ENCODE measurements at regions not wholly inside any gene's neighbourhood (a gene's known extent, or its start where the extent isn't known, plus 50 kb on each side); places are given as distances from the start of the nearest gene placed in this dataset.
"Not testable (repeated sequence)": the region's sequence is repeated elsewhere in the genome, so short reads cannot be mapped to it uniquely, and the experiment has no call there.

- peaks cover 7% of the 10 kb centered on the region for H3K4me1 ChIP-seq (ENCODE audit: control insufficient read depth, insufficient read depth, low read length, poor library complexity, severe bottlenecking)
- H3K27ac ChIP-seq (ENCODE audit: low read depth, low read length, severe bottlenecking), result no peak overlapping the region
- H3K4me3 ChIP-seq (ENCODE audit: extremely low read depth, insufficient read depth, low read length, poor library complexity, severe bottlenecking), result no peak overlapping the region
- H3K36me3 ChIP-seq (ENCODE audit: control insufficient read depth, insufficient read depth, low read length), result no peaks in the 10 kb centered on the region
- H3K9me3 ChIP-seq (ENCODE audit: control insufficient read depth, low read length), result no peaks in the 10 kb centered on the region
These were observed 97.6 kb upstream of the ANXA1 start for GRCh38 chr9:73054091-73054490.

- no peaks in the 10 kb centered on the region for H3K9me3 ChIP-seq (ENCODE audit: control insufficient read depth, low read length)
- 78 to 100% methylated on average over 1 of the region's 1 CpG for WGBS, 2 experiments (ENCODE audit: insufficient coverage in 2 of 2)
- H3K36me3 ChIP-seq (ENCODE audit: control insufficient read depth, insufficient read depth, low read length), result no peaks in the 10 kb centered on the region
- H3K4me3 ChIP-seq (ENCODE audit: extremely low read depth, insufficient read depth, low read length, poor library complexity, severe bottlenecking), result no peak overlapping the region
- peaks cover 7% of the 10 kb centered on the region for H3K4me1 ChIP-seq (ENCODE audit: control insufficient read depth, insufficient read depth, low read length, poor library complexity, severe bottlenecking)
- no peak overlapping the region for H3K27ac ChIP-seq (ENCODE audit: low read depth, low read length, severe bottlenecking)
These were observed 98.1 kb upstream of the ANXA1 start for GRCh38 chr9:73053543-73053942.

GRCh38 chr9:73050887-73051550 lies 98.2 kb upstream of the ALDH1A1 start:
- H3K4me3 ChIP-seq (ENCODE audit: extremely low read depth, insufficient read depth, low read length, poor library complexity, severe bottlenecking), result no peak overlapping the region
- no peaks in the 10 kb centered on the region for H3K9me3 ChIP-seq (ENCODE audit: control insufficient read depth, low read length)
- 47 to 59% methylated on average over 2 to 3 of the region's 7 CpGs for WGBS, 2 experiments (ENCODE audit: insufficient coverage in 2 of 2)
- H3K27ac ChIP-seq (ENCODE audit: low read depth, low read length, severe bottlenecking), result no peak overlapping the region
- H3K4me1 ChIP-seq (ENCODE audit: control insufficient read depth, insufficient read depth, low read length, poor library complexity, severe bottlenecking), result peaks cover 7% of the 10 kb centered on the region
- no peaks in the 10 kb centered on the region for H3K36me3 ChIP-seq (ENCODE audit: control insufficient read depth, insufficient read depth, low read length)

GRCh38 chr9:73050065-73050816 lies 97.4 kb upstream of the ALDH1A1 start:
- Histone ChIP-seq H3K4me1 (ENCODE audit: control insufficient read depth, insufficient read depth, low read length, poor library complexity, severe bottlenecking) (peaks cover 7% of the 10 kb centered on the region), H3K36me3 (ENCODE audit: control insufficient read depth, insufficient read depth, low read length) (no peaks in the 10 kb centered on the region), H3K27ac (ENCODE audit: low read depth, low read length, severe bottlenecking) (no peak overlapping the region), H3K9me3 (ENCODE audit: control insufficient read depth, low read length) (no peaks in the 10 kb centered on the region), H3K4me3 (ENCODE audit: extremely low read depth, insufficient read depth, low read length, poor library complexity, severe bottlenecking) (no peak overlapping the region)
- 67 to 74% methylated on average over 2 of the region's 5 CpGs for WGBS, 2 experiments (ENCODE audit: insufficient coverage in 2 of 2)

- no peak overlapping the region for H3K4me3 ChIP-seq (ENCODE audit: extremely low read depth, insufficient read depth, low read length, poor library complexity, severe bottlenecking)
- H3K4me1 ChIP-seq (ENCODE audit: control insufficient read depth, insufficient read depth, low read length, poor library complexity, severe bottlenecking), result peaks cover 7% of the 10 kb centered on the region
- H3K36me3 ChIP-seq (ENCODE audit: control insufficient read depth, insufficient read depth, low read length), result no peaks in the 10 kb centered on the region
- no peak overlapping the region for H3K27ac ChIP-seq (ENCODE audit: low read depth, low read length, severe bottlenecking)
- H3K9me3 ChIP-seq (ENCODE audit: control insufficient read depth, low read length), result no peaks in the 10 kb centered on the region
These were observed 96.4 kb upstream of the ALDH1A1 start for GRCh38 chr9:73049280-73049679.

- Histone ChIP-seq H3K9me3 (ENCODE audit: control insufficient read depth, low read length) (no peaks in the 10 kb centered on the region), H3K4me1 (ENCODE audit: control insufficient read depth, insufficient read depth, low read length, poor library complexity, severe bottlenecking) (peaks cover 12% of the 10 kb centered on the region), H3K27ac (ENCODE audit: low read depth, low read length, severe bottlenecking) (no peak overlapping the region), H3K4me3 (ENCODE audit: extremely low read depth, insufficient read depth, low read length, poor library complexity, severe bottlenecking) (no peak overlapping the region), H3K36me3 (ENCODE audit: control insufficient read depth, insufficient read depth, low read length) (no peaks in the 10 kb centered on the region)
- WGBS, 2 experiments (ENCODE audit: insufficient coverage in 2 of 2), result no CpG with 5 or more reads among the region's 1 CpG
These were observed 93.9 kb upstream of the ALDH1A1 start for GRCh38 chr9:73046769-73047168.

- 71 to 84% methylated on average over 1 to 3 of the region's 4 CpGs for WGBS, 2 experiments (ENCODE audit: insufficient coverage in 2 of 2)
- H3K27ac ChIP-seq (ENCODE audit: low read depth, low read length, severe bottlenecking); H3K9me3 ChIP-seq (ENCODE audit: control insufficient read depth, low read length); H3K4me3 ChIP-seq (ENCODE audit: extremely low read depth, insufficient read depth, low read length, poor library complexity, severe bottlenecking); H3K36me3 ChIP-seq (ENCODE audit: control insufficient read depth, insufficient read depth, low read length); H3K4me1 ChIP-seq (ENCODE audit: control insufficient read depth, insufficient read depth, low read length, poor library complexity, severe bottlenecking): not testable (repeated sequence)
These were observed 91.9 kb upstream of the ALDH1A1 start for GRCh38 chr9:73044776-73045175.

- Histone ChIP-seq H3K4me3 (ENCODE audit: extremely low read depth, insufficient read depth, low read length, poor library complexity, severe bottlenecking) (no peak overlapping the region), H3K27ac (ENCODE audit: low read depth, low read length, severe bottlenecking) (no peak overlapping the region), H3K36me3 (ENCODE audit: control insufficient read depth, insufficient read depth, low read length) (no peaks in the 10 kb centered on the region), H3K9me3 (ENCODE audit: control insufficient read depth, low read length) (no peaks in the 10 kb centered on the region), H3K4me1 (ENCODE audit: control insufficient read depth, insufficient read depth, low read length, poor library complexity, severe bottlenecking) (peaks cover 21% of the 10 kb centered on the region)
- WGBS, 2 experiments (ENCODE audit: insufficient coverage in 2 of 2), result no CpG with 5 or more reads among the region's 1 CpG
These were observed 89.3 kb upstream of the ALDH1A1 start for GRCh38 chr9:73042155-73042554.

GRCh38 chr9:73039271-73040263 lies 86.7 kb upstream of the ALDH1A1 start:
- H3K27ac ChIP-seq (ENCODE audit: low read depth, low read length, severe bottlenecking), result no peak overlapping the region
- WGBS, 2 experiments (ENCODE audit: insufficient coverage in 2 of 2), result 100% methylated on average over 1 of the region's 3 CpGs; no CpG with 5 or more reads in 1 of the 2 experiments
- H3K4me3 ChIP-seq (ENCODE audit: extremely low read depth, insufficient read depth, low read length, poor library complexity, severe bottlenecking), result no peak overlapping the region

GRCh38 chr9:73038613-73039012 lies 85.8 kb upstream of the ALDH1A1 start:
- Histone ChIP-seq H3K4me3 (ENCODE audit: extremely low read depth, insufficient read depth, low read length, poor library complexity, severe bottlenecking) (no peak overlapping the region), H3K4me1 (ENCODE audit: control insufficient read depth, insufficient read depth, low read length, poor library complexity, severe bottlenecking) (peaks cover 21% of the 10 kb centered on the region), H3K9me3 (ENCODE audit: control insufficient read depth, low read length) (no peaks in the 10 kb centered on the region), H3K27ac (ENCODE audit: low read depth, low read length, severe bottlenecking) (peak overlapping the region; percentile 69), H3K36me3 (ENCODE audit: control insufficient read depth, insufficient read depth, low read length) (no peaks in the 10 kb centered on the region)
- WGBS, 2 experiments (ENCODE audit: insufficient coverage in 2 of 2), result 24 to 53% methylated on average over 2 of the region's 2 CpGs

More at GRCh38 chr9:73039271-73040263, 86.7 kb upstream of the ALDH1A1 start:
- H3K36me3 ChIP-seq (ENCODE audit: control insufficient read depth, insufficient read depth, low read length), result no peaks in the 10 kb centered on the region
- peaks cover 21% of the 10 kb centered on the region for H3K4me1 ChIP-seq (ENCODE audit: control insufficient read depth, insufficient read depth, low read length, poor library complexity, severe bottlenecking)
- H3K9me3 ChIP-seq (ENCODE audit: control insufficient read depth, low read length), result no peaks in the 10 kb centered on the region

Measured in mesodermal cell (in vitro differentiated cells).